Retinal pigment epithelial cell (primary cell): ENCODE measurements at regions not wholly inside any gene's neighbourhood (a gene's known extent, or its start where the extent isn't known, plus 50 kb on each side); places are given as distances from the start of the nearest gene placed in this dataset.

Experiments used
- DNase-seq: peaks from one replicate; pipeline ENCODE4 v3.0.0-alpha.2; 2010; ENCODE audit warnings: low read depth
- H3K4me3 ChIP-seq: 2 replicates; pipeline ENCODE4 v1.5.1; 2011; ENCODE audit warnings: mild to moderate bottlenecking, low read length, control low read depth, moderate library complexity
- CTCF ChIP-seq: conservative IDR thresholded peaks from 2 replicates; pipeline ENCODE4 v1.5.1; 2011; ENCODE audit warnings: low read depth, low read length, control low read depth, inconsistent platforms

DNA sequence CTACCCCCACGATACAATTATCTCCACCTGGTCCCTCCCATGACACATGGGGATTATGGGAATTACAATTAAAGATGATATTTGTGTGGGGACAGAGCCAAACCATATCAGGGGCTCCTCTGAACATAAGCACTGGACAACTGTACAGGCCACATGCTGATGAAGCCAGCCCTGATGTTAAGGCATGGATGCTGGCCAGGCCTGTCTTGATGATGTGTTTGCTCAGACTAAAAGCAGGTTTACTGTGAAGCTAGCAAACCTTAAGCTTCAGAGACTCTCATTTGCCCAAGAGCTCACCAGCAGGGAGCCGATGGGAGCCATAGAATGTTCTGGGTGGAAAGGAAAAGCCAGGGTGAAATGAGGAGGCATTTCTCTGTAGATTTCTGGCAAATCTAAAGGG is 135.3 kb upstream of the KCNK1 start:
- no peak for TF ChIP-seq CTCF

DNA sequence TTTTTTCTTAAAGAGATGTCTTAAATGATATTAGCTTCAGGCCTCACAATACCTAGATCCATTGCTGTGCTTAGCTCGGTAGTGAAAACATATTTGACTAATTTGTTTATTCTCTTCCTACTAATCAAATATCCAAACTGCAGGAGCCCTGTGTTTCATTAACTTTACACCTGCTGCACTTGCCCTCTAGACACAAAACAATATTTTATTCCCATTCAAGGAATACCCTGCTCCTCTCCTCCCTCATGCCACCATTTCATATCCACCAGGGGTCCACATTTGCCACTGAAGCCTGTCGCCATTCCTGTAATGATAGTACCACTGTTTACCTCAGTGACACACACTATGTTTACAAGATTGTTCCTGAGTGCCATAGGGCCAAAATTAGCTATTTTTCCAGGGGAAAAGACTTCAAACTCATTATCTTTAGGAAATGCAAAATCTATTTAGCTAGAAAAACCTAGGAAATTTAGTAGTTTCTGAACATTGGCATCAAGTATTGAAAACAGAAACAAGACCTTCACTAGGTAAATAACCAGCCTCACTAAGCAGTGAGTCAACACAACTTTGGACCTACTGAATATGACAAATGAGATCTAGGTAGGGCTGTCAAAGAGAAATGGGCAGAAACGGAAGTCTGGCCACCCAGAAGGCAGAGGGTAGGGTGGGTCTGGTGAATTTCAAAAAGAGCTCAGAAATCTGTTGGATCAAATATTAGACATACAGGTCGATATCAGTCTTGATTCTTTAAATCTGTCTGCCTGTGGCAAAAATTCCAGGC is 134.6 kb upstream of the KCNK1 start:
- TF ChIP-seq CTCF = peak; percentile 2
- no peak overlapping the region for H3K4me3 ChIP-seq
- no peak for DNase-seq

More for the DNA sequence above, 135.3 kb upstream of the KCNK1 start:
- H3K4me3 ChIP-seq = no peak overlapping the region
- no peak for DNase-seq

- TF ChIP-seq CTCF = no peak
- H3K4me3 ChIP-seq = no peak overlapping the region
- DNase-seq = no peak
Observed at GRCh38 chr1:233480198-233480597, 133.7 kb upstream of the KCNK1 start.

DNA sequence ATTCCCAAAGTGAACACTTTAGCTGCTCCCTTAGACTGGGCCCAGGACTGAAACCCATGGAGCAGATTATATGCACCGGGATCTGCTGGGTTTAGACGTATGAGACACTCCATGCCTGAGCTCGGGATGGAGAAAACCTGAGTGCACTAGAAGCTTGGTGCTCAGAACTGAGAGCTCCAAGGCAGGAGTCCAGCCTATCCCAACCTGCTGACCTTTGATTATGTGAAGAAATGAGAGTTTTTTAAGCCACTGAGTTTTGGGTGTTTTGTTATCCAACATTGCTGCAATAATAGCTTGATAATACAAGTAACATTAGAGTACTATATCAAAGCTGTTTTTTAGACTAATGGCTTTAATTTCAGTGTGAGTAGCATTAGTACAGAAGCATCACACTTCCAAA is 131.5 kb upstream of the KCNK1 start:
- no peak for DNase-seq
- H3K4me3 ChIP-seq = no peak overlapping the region
- TF ChIP-seq CTCF = no peak

- no peak for TF ChIP-seq CTCF
- no peak overlapping the region for H3K4me3 ChIP-seq
- DNase-seq = no peak
Observed at GRCh38 chr1:233485385-233485784, 128.5 kb upstream of the KCNK1 start.

DNA sequence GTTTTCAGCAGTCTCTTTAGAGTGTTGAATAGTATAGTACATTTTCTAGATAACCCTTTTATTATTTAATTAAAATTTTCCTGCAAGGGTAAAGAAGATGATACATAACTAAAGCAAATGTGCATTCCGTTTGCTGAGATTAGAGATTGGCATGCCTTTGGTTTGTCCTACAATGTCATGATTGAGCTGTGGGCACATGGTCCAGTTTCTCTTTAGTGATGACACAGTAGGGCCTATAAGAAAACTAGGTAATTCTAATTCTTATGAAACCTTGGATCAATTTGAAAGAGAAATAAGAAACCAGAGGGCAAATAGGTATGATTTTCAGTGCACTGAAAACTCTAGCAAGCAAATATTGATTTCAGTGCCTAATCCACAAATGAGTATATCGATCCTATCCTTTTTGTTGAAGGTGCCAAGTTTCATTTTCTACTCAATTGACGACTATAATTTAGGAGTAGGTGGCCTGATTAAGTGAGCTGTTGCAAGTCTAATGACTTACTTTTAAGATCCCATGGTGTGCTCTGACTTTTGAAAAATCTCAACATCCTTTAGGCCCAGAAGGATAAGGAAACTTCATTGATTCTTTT is 128.0 kb upstream of the KCNK1 start:
- no peak for DNase-seq
- H3K4me3 ChIP-seq = no peak overlapping the region
- TF ChIP-seq CTCF = no peak

DNA sequence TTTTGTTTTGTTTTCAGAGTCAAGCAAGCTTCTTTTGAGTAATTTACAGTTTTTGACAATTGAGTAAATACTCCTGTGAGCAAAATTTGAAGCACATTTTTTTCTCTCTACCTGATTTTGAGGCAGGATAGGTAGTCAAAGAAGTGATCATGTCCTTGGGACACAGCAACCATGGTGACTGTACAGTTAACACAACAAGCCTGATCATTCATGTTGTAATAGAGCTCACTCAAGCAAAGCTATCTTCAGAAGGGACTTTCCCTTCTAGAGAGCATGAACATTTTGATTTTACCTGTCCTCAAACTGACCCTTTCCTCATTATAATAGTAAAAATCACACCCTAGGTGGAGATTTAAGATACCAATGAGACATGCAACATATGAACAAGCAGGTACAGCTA is 126.5 kb upstream of the KCNK1 start:
- DNase-seq = no peak
- H3K4me3 ChIP-seq = no peak overlapping the region
- no peak for TF ChIP-seq CTCF
